Activated CD8-positive, alpha-beta T cell treated with anti-CD3 and anti-CD28 coated beads for 36 hours (primary cell): ENCODE measurements at regions not wholly inside any gene's neighbourhood (a gene's known extent, or its start where the extent isn't known, plus 50 kb on each side); places are given as distances from the start of the nearest gene placed in this dataset.
"Not testable (repeated sequence)": the region's sequence is repeated elsewhere in the genome, so short reads cannot be mapped to it uniquely, and the experiment has no call there.

Experiments used
- ATAC-seq: fragments of 200-7000 bp; cut with Tn5 transposase; one replicate; pipeline ENCODE4 v1.10.0; 2021; ENCODE audit warnings: mild to moderate bottlenecking, moderate library complexity
- CTCF ChIA-PET: fragments of 350-600 bp; sonication (Branson Sonifier 250); formaldehyde crosslinking; loops from one replicate; lab custom pipeline; 2021; ENCODE audit warnings: antibody characterized with exemption; lab: Charles Lee
- POLR2A ChIA-PET: fragments of 350-600 bp; sonication (Branson Sonifier 250); formaldehyde crosslinking; loops from one replicate; lab custom pipeline; 2021; ENCODE audit warnings: antibody characterized with exemption; lab: Charles Lee
- DNase-seq: peaks from one replicate; pipeline ENCODE4 v3.0.0-alpha.2; 2020
- H3K27ac Mint-ChIP-seq: one replicate; pipeline ENCODE4 v1.8.0; 2021; ENCODE audit warnings: mild to moderate bottlenecking, mixed read lengths
- H3K27me3 Mint-ChIP-seq: one replicate; pipeline ENCODE4 v1.8.0; 2021; ENCODE audit warnings: mixed read lengths
- H3K36me3 Mint-ChIP-seq: one replicate; pipeline ENCODE4 v1.8.0; 2021; ENCODE audit warnings: low read depth, mixed read lengths
- H3K4me1 Mint-ChIP-seq: one replicate; pipeline ENCODE4 v1.8.0; 2021; ENCODE audit warnings: low read depth, mixed read lengths
- H3K4me3 Mint-ChIP-seq: one replicate; pipeline ENCODE4 v1.8.0; 2021; ENCODE audit warnings: mild to moderate bottlenecking, moderate library complexity, mixed read lengths
- H3K9me3 Mint-ChIP-seq: one replicate; pipeline ENCODE4 v1.8.0; 2021; ENCODE audit warnings: mixed read lengths
- CTCF ChIP-seq: fragments of 200-600 bp; IDR thresholded peaks from one replicate; pipeline ENCODE4 v1.8.0; 2022; ENCODE audit warnings: antibody characterized with exemption, mild to moderate bottlenecking
- intact Hi-C: fragments of 100-400 bp; cut with micrococcal nuclease; formaldehyde crosslinking; loops from one replicate; pipeline ENCODE4 v1.10.0; 2022

GRCh38 chr4:155038459-155038858 lies 170.0 kb upstream of the NPY2R start:
- ChIA-PET POLR2A (no interaction called here), CTCF (interaction anchor here (2.6 kb wide), 1 partner anchor 12 kb away, joined by 10 read pairs; no protein-coding TSS in a partner anchor)
- H3K36me3 Mint-ChIP-seq, result no peaks in the 10 kb centered on the region
- ATAC-seq, result no peak
- no peak for DNase-seq
- no peak overlapping the region for H3K27ac Mint-ChIP-seq
- no peak for TF ChIP-seq CTCF
- intact Hi-C loops, result no loop called here
- H3K4me1 Mint-ChIP-seq, result no peaks in the 10 kb centered on the region
- H3K4me3 Mint-ChIP-seq, result no peak overlapping the region
- no peaks in the 10 kb centered on the region for H3K27me3 Mint-ChIP-seq
- H3K9me3 Mint-ChIP-seq, result no peaks in the 10 kb centered on the region

GRCh38 chr4:155039162-155039561 lies 169.3 kb upstream of the NPY2R start:
- no peaks in the 10 kb centered on the region for H3K4me1 Mint-ChIP-seq
- DNase-seq (no peak), ATAC-seq (no peak)
- CTCF ChIA-PET, result interaction anchor here (2.6 kb wide), 1 partner anchor 13 kb away, joined by 10 read pairs; no protein-coding TSS in a partner anchor
- intact Hi-C loops, result no loop called here
- no peaks in the 10 kb centered on the region for H3K9me3 Mint-ChIP-seq
- no peaks in the 10 kb centered on the region for H3K27me3 Mint-ChIP-seq
- POLR2A ChIA-PET, result no interaction called here
- TF ChIP-seq CTCF, result no peak
- no peak overlapping the region for H3K4me3 Mint-ChIP-seq
- no peaks in the 10 kb centered on the region for H3K36me3 Mint-ChIP-seq
- no peak overlapping the region for H3K27ac Mint-ChIP-seq

GRCh38 chr4:155040031-155040430 lies 168.4 kb upstream of the NPY2R start:
- CTCF ChIA-PET, result interaction anchor here (2.6 kb wide), 1 partner anchor 14 kb away, joined by 10 read pairs; no protein-coding TSS in a partner anchor
- ATAC-seq (no peak), DNase-seq (no peak)
- no peak overlapping the region for H3K27ac Mint-ChIP-seq
- H3K4me3 Mint-ChIP-seq, result no peak overlapping the region
- no peaks in the 10 kb centered on the region for H3K27me3 Mint-ChIP-seq
- POLR2A ChIA-PET, result no interaction called here
- no peak for TF ChIP-seq CTCF
- no peaks in the 10 kb centered on the region for H3K9me3 Mint-ChIP-seq
- intact Hi-C loops, result no loop called here
- no peaks in the 10 kb centered on the region for H3K4me1 Mint-ChIP-seq
- H3K36me3 Mint-ChIP-seq, result no peaks in the 10 kb centered on the region

- ChIA-PET CTCF (no interaction called here), POLR2A (no interaction called here)
- ATAC-seq (no peak), DNase-seq (no peak)
- no peaks in the 10 kb centered on the region for H3K36me3 Mint-ChIP-seq
- no peak overlapping the region for H3K27ac Mint-ChIP-seq
- H3K9me3 Mint-ChIP-seq, result no peaks in the 10 kb centered on the region
- TF ChIP-seq CTCF, result no peak
- H3K27me3 Mint-ChIP-seq, result no peaks in the 10 kb centered on the region
- H3K4me1 Mint-ChIP-seq, result no peaks in the 10 kb centered on the region
- intact Hi-C loops, result no loop called here
- no peak overlapping the region for H3K4me3 Mint-ChIP-seq
Measured at GRCh38 chr4:155042014-155042413, 166.4 kb upstream of the NPY2R start.

GRCh38 chr4:155044251-155044650 lies 164.2 kb upstream of the NPY2R start:
- POLR2A ChIA-PET, H3K4me3 Mint-ChIP-seq, H3K9me3 Mint-ChIP-seq, H3K27me3 Mint-ChIP-seq, DNase-seq, H3K27ac Mint-ChIP-seq, CTCF ChIA-PET, H3K36me3 Mint-ChIP-seq, ATAC-seq, intact Hi-C loops, H3K4me1 Mint-ChIP-seq: not testable (repeated sequence)

- DNase-seq (no peak), ATAC-seq (no peak)
- H3K4me1 Mint-ChIP-seq, result no peaks in the 10 kb centered on the region
- POLR2A ChIA-PET, result interaction anchor here (0.8 kb wide), 1 partner anchor 11 kb away, joined by 4 read pairs; no protein-coding TSS in a partner anchor
- no peak overlapping the region for H3K4me3 Mint-ChIP-seq
- H3K36me3 Mint-ChIP-seq, result no peaks in the 10 kb centered on the region
- CTCF ChIA-PET, result no interaction called here
- TF ChIP-seq CTCF, result no peak
- H3K27me3 Mint-ChIP-seq, result no peaks in the 10 kb centered on the region
- intact Hi-C loops, result no loop called here
- H3K27ac Mint-ChIP-seq, result no peak overlapping the region
- no peaks in the 10 kb centered on the region for H3K9me3 Mint-ChIP-seq
Measured at GRCh38 chr4:155047755-155048154, 160.7 kb upstream of the NPY2R start.

GRCh38 chr4:155054042-155054441 lies 154.4 kb upstream of the NPY2R start:
- H3K36me3 Mint-ChIP-seq, H3K4me1 Mint-ChIP-seq, H3K27me3 Mint-ChIP-seq, DNase-seq, CTCF ChIA-PET, ATAC-seq, H3K9me3 Mint-ChIP-seq, H3K27ac Mint-ChIP-seq, H3K4me3 Mint-ChIP-seq, POLR2A ChIA-PET, intact Hi-C loops: not testable (repeated sequence)
